B cell (primary cell): ENCODE measurements at regions not wholly inside any gene's neighbourhood (a gene's known extent, or its start where the extent isn't known, plus 50 kb on each side); places are given as distances from the start of the nearest gene placed in this dataset.

ENCODE experiments used
- CTCF ChIP-seq: fragments of 200-600 bp; IDR thresholded peaks from one replicate; pipeline ENCODE4 v1.8.0; 2022; ENCODE audit warnings: antibody characterized with exemption, mild to moderate bottlenecking
- EZH2 ChIP-seq: IDR thresholded peaks from 2 replicates; pipeline ENCODE4 v1.6.1; 2012; ENCODE audit warnings: borderline replicate concordance, low read depth, mild to moderate bottlenecking, moderate library complexity, low read length; ENCODE audit not compliant: insufficient read depth, poor library complexity, severe bottlenecking

DNA sequence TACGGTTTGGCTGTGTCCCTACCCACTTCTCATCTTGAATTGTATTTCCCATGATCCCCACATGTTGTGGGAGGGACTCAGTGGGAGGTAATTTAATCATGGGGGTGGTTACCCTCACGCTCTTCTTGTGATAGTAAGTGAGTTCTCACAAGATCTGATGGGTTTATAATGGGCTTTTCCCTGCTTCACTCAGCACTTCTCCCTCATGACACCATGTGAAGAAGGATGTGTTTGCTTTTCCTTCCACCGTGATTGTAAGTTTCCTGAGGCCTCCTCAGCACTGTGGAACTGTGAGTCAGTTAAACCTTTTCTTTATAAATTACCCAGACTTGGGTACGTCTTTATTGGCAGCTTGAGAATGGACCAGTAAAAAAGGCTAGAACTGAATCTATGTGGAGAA is 750.0 kb upstream of the ID2 start:
- TF ChIP-seq CTCF = no peak
- no peak for TF ChIP-seq EZH2
